ENCODE measurements at regions not wholly inside any gene's neighbourhood (a gene's known extent, or its start where the extent isn't known, plus 50 kb on each side); places are given as distances from the start of the nearest gene placed in this dataset.

DNA sequence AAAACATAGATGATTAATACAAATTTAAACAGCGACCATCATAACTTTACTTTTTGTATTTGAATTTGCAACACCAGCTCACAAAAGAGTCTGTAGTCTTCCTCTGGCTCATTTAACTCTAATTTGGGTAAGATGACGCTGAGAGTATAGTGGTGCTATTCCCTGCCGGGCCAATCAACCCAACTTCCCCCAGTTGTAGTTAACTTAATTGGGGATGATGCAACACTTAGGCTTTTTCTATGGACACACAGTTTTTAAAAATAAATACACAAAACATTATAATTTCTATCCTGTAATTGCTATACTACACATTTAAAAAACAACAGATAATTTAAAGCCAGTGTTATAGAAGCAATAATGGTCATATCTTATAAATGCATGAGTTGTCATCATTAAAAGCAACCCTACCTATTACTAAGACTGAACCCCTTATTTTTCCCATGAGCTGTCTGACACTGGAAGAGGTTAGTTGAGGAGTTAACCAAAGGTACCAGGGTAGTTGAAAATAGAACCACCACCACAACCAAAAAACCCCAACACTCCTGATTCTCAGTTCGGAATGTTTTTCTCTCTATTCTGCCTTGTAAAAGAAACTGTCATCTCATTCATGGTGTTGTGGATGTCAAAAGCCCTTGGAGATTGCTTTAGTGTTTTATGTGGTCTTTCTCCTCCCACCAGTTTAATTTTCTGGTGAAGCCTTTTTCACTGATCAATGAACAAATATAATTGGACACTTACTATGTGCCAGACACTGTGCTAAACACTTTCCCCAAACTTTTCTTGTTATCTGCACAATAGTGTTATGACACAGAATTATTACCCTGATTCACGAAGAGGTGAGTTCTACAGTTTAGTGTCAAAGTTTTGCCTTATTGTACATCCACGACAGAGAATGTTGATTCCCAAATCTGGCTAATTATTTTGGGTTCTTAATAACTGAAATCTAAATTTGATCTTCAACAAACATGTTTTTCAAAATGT is 61.5 kb upstream of the RAPGEF2 start:
- no peak for DNase-seq

DNA sequence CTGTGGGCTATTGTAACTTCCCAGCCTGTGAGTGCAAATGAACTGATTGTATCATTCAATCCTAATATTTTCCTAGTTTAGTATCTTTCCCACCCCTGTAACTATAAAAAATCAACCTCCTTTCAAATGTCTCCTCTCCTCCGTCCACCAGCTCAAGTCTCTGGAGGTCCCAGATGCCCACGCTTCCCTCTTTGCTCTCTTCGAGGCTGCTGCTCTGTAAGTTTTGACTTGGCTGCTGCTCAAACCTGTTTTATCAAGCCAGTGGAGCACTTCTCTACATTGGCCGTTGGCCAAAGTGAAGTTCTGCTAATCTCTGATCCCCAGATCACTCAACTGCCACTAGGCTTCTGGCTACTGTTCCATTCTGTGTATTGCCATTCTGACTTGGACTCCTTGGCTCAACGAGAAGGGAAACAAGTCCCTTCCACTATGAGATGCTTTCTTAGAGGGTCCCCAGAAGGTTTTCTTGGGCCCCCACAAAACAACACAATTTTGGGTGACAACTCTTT is 60.7 kb upstream of the RAPGEF2 start:
- DNase-seq = no peak

DNA sequence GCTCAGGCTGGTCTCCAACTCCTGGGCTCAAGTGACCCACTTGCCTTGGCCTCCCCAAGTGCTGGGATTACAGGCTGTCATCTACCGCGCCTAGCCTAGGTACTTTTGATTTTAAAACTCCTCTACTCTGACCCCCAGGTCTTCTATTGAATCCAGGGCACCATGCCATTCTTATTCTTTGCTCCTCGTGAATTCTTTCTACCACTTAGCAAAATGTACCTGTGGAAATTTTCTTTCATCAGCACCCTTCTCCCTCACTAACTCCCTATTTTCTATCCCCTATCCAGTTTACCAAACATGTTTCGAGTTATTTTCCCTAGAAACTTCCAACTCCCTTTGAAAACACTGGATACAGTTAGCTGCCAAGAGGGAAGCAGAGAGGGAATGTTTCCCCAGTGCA is 60.0 kb upstream of the RAPGEF2 start:
- DNase-seq = no peak

- no peak for DNase-seq
Observed at GRCh38 chr4:159043861-159044260, 59.0 kb upstream of the RAPGEF2 start.

DNA sequence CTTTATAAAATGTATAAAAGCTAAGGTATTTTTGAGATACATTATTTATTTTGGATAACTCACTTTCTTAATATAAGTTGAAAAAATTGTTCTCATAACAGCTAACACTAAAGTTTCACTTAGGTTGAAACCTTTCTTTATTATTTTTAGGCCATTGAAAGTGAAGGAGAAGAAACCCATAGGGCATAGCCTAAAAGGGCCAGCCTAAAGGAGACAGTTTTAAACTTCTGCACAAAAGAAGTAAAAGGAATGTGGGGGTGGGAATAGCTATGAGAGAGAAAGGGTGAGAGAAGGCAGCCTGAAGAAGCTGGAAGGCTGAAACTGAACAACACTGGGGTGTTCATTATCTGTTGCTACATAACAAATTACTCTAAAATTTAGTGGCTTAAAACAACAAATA is 57.6 kb upstream of the RAPGEF2 start:
- DNase-seq = no peak

- DNase-seq = no peak
Observed at GRCh38 chr4:159046683-159047082, 56.2 kb upstream of the RAPGEF2 start.

DNA sequence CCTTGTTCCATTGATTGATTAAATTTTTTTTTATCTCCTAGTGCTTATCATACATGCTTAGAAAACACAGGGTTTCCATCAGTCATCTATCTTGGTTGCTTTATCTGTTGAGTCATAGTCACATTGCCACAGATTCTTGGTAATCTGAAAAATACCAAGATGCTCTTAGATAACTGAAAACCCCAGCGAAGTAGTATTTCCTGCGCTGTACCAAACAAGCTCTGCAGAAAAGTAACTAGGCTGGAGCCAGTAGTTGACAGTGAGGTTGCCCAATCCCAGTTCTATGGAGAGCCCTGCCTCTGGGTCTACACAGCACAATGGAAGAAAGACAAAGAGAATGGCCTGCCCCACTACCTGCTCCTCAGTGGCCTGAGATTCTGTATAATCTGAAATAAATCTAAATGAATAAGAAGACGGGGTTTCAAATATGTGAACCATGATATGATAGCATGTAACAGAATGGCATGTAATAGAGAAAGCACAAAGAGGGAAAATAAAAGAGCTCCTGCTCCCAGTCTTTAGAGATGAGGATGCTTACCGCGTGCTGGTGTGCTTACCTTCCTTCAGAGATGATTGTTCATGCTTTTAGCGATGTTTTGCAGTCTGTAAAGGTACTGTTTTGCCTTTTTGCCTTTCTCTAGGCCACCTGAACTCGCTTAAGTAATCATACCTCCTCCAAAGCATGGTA is 55.3 kb upstream of the RAPGEF2 start:
- no peak for DNase-seq

GRCh38 chr4:159048166-159048886 is 54.6 kb upstream of the RAPGEF2 start:
- DNase-seq = no peak

- DNase-seq = no peak
Observed at GRCh38 chr4:159049780-159050375, 53.0 kb upstream of the RAPGEF2 start.

- no peak for DNase-seq
Observed at GRCh38 chr4:159051245-159052071, 51.4 kb upstream of the RAPGEF2 start.

GRCh38 chr4:159052315-159052714 is 50.6 kb upstream of the RAPGEF2 start:
- DNase-seq = no peak

All from NCI-H1694 treated with DMSO at 0.1 percent for 48 hours (cell line).